Thymus (tissue), 11 donors: ENCODE measurements at regions not wholly inside any gene's neighbourhood (a gene's known extent, or its start where the extent isn't known, plus 50 kb on each side); places are given as distances from the start of the nearest gene placed in this dataset.

Source experiments
- DNase-seq, 9 donors: peaks; one replicate each; pipeline ENCODE4 v3.0.0-alpha.2; 2013; ENCODE audit warnings: low spot score in 9 of 9, low read depth in 6 of 9, missing footprints in 1 of 9
- H3K27ac ChIP-seq, 2 donors: one replicate each; pipeline ENCODE4 v1.5.1; 2013; ENCODE audit warnings: control low read depth in 1 of 2, low read depth in 1 of 2, low read length in 1 of 2, mild to moderate bottlenecking in 1 of 2, moderate library complexity in 1 of 2
- H3K27me3 ChIP-seq, 2 donors: one replicate each; pipeline ENCODE4 v1.5.1; 2013; ENCODE audit warnings: low read length in 1 of 2; ENCODE audit not compliant: control insufficient read depth in 2 of 2, insufficient read depth in 1 of 2
- H3K36me3 ChIP-seq, 2 donors: one replicate each; pipeline ENCODE4 v1.5.1; 2013; ENCODE audit warnings: low read length in 1 of 2, mild to moderate bottlenecking in 1 of 2, moderate library complexity in 1 of 2; ENCODE audit not compliant: control insufficient read depth in 2 of 2, insufficient read depth in 2 of 2
- H3K4me1 ChIP-seq, 2 donors: one replicate each; pipeline ENCODE4 v1.5.1; 2013; ENCODE audit warnings: low read length in 2 of 2; ENCODE audit not compliant: control insufficient read depth in 2 of 2, insufficient read depth in 2 of 2
- H3K4me3 ChIP-seq, 2 donors: one replicate each; pipeline ENCODE4 v1.5.1; 2013; ENCODE audit warnings: low read length in 2 of 2, control low read depth in 1 of 2, mild to moderate bottlenecking in 1 of 2
- H3K9me3 ChIP-seq, 2 donors: one replicate each; pipeline ENCODE4 v1.5.1; 2013; ENCODE audit warnings: low read length in 1 of 2, mild to moderate bottlenecking in 1 of 2; ENCODE audit not compliant: control insufficient read depth in 2 of 2, insufficient read depth in 1 of 2
- WGBS: extraction: QIAGEN DNeasy Blood & Tissue Kit; methylation state at CpG from one replicate; pipeline ENCODE4 v1.1.7; 2013; 5-methylcytosine and 5-hydroxymethylcytosine counted together
- donor health status: healthy.

- Histone ChIP-seq H3K36me3 (no peaks in the 10 kb centered on the region), H3K4me3 (no peak overlapping the region), H3K27ac (no peak overlapping the region), H3K4me1 (no peaks in the 10 kb centered on the region), H3K9me3 (no peaks in the 10 kb centered on the region), H3K27me3 (no peaks in the 10 kb centered on the region)
- DNase-seq: no peak
- WGBS: 96% methylated on average over 1 of the region's 1 CpG
These were observed 590.4 kb downstream of the PLPP3 start for GRCh38 chr1:55988963-55989452.

DNA sequence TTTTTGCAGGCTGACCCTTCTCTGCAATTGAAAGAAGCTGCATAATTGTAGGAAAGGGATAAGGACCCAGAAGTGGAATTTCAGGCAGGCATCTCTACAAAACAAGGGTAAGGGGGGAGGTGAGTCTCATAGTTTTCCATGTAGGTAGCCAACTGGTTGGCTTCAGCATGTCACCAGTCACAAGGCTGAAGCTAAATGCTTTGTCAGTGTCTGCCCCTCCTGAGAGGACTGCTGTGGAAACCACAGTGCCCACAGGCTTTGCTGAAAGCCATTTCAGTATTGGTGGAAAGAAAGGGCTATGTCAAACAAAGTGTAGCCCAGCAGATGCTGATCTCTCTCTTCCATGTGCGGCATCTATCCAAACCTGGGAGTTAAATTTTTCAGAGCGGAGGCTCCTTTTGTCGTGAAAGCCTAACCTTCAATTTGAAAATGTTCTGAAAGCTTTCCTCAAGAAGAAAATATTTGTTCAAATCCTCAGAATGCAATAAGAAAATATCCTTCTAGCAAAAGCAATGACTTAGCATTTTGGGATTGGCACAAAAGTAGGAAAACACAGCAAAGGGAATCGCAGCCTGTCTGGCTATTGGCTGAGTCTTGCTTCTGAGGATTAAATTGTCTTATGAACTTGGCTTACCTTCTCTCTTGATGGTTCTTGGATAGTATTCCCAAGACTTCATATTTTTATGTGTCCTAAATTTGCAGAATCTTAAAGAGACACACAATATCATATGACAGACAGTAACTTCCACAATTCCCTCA, 591.7 kb downstream of the PLPP3 start:
- no peaks in the 10 kb centered on the region for H3K27me3 ChIP-seq
- H3K36me3 ChIP-seq: no peaks in the 10 kb centered on the region
- DNase-seq: no peak
- H3K4me3 ChIP-seq: no peak overlapping the region
- 81% methylated on average over 4 of the region's 4 CpGs for WGBS
- no peaks in the 10 kb centered on the region for H3K4me1 ChIP-seq
- no peak overlapping the region for H3K27ac ChIP-seq
- H3K9me3 ChIP-seq: no peaks in the 10 kb centered on the region

DNA sequence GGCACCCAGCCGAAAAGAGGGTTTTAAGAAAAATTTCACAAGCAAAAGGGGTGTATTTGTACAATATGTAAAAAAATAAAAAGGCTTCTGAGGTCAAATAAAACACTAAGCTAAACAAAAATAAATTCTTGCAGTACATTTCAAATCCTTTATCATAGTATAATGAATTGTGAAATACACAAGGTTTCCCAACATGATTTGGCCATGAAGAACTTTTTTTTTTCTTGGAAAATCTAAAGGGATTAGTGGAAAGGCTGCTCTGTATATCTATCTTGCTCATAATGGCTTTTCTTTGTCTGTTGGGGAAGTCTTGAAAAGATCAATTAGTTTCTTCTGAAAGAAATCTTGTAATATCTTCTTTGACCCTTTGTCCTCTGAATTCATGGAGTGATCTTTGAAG, 593.4 kb downstream of the PLPP3 start:
- Histone ChIP-seq H3K36me3 (no peaks in the 10 kb centered on the region), H3K4me1 (no peaks in the 10 kb centered on the region), H3K27ac (no peak overlapping the region), H3K27me3 (no peaks in the 10 kb centered on the region), H3K4me3 (no peak overlapping the region), H3K9me3 (no peaks in the 10 kb centered on the region)
- WGBS: 98% methylated on average over 1 of the region's 1 CpG
- DNase-seq: no peak

GRCh38 chr1:55981010-55981650, 598.2 kb downstream of the PLPP3 start:
- Histone ChIP-seq H3K9me3 (no peaks in the 10 kb centered on the region), H3K4me3 (no peak overlapping the region), H3K27ac (no peak overlapping the region), H3K27me3 (no peaks in the 10 kb centered on the region), H3K4me1 (no peaks in the 10 kb centered on the region), H3K36me3 (no peaks in the 10 kb centered on the region)
- DNase-seq: no peak
- WGBS: 93% methylated on average over 2 of the region's 2 CpGs

DNA sequence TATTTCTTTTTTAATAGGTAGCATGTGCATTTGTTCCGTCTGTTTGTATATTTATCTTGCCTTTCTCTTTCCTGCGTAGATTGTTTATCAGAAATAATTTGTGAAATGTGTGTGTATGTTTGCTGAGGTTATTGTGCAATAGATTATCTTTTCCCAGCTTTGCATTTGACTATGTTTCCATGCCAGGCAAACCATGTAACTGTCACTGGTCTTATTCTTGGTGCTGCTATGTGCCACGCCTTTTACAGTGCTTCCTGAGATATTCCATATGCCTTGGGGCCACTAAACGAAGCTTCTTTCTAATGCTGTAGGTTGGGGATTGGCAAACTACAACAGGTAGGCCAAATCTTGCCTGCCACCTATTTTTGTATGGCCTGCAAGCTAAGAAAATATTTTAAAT, 598.8 kb downstream of the PLPP3 start:
- no peak overlapping the region for H3K4me3 ChIP-seq
- H3K36me3 ChIP-seq: no peaks in the 10 kb centered on the region
- WGBS: 89% methylated on average over 4 of the region's 4 CpGs
- DNase-seq: no peak
- H3K9me3 ChIP-seq: no peaks in the 10 kb centered on the region
- no peaks in the 10 kb centered on the region for H3K4me1 ChIP-seq
- no peak overlapping the region for H3K27ac ChIP-seq
- no peaks in the 10 kb centered on the region for H3K27me3 ChIP-seq

DNA sequence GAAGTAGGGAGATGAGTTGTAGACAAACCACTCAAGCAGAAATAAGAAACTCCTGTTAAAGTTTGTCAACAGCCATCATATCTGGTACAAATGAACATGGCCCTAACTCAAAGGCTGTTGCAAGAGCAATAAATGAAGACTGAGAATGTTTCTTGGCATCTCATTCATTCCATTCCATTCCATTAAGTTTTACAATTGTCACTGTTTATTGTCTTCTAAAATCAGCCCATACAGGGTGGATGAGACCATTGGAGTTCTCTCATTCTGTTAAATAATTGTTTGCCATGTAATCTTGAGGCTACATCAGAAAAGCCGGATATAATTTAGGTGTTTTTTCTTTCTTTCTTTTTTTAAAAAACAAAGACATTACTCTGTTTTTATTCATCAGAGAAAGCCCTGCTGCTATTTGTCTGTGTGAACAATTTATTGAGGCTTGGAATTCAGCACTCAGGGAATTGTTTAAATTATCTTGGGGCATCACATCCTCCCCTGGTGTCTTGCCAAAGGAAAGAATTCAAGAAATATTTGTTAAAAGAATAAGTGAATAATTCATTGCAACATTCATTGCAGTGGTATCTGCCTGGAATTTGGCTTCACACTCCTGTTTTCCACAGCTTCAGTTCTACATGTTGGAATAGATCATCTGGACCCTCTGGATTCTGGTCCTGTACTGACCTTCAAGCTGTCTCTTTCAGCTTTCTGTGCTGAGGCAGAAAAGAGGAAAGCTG, 604.5 kb downstream of the PLPP3 start:
- no peak for DNase-seq
- Histone ChIP-seq H3K27ac (no peak overlapping the region), H3K27me3 (no peaks in the 10 kb centered on the region), H3K4me3 (no peak overlapping the region), H3K36me3 (no peaks in the 10 kb centered on the region), H3K4me1 (no peaks in the 10 kb centered on the region), H3K9me3 (no peaks in the 10 kb centered on the region)
- WGBS: 100% methylated on average over 1 of the region's 1 CpG

DNA sequence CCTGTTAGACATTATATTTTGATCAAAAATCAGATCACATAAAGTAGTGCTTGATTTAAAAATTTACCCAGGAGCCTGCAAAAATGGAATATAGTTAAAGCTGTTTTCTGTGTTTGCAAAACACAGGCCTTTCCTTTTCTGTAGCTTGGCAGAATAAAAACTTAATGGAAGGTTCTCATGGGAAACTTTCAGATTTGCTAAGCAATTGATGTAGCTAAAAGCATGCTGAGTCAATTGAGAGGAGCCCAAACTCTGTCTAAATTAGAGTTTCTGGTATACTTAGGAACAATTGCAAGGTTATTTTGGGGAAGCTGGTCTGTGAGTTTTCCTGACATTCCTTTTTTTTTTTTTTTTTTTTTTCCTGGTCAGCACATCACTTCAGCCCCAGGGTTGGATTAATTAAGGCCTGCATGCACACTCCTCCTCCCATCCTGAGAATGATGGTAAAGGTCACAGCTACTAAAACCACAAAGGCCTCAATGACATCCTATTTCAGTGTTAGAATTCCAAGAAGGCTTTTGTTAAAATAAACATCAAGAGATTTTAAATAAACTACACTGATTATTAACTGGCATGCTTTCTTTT, 608.7 kb downstream of the PLPP3 start:
- Histone ChIP-seq H3K9me3 (no peaks in the 10 kb centered on the region), H3K4me1 (no peaks in the 10 kb centered on the region), H3K4me3 (no peak overlapping the region), H3K36me3 (no peaks in the 10 kb centered on the region), H3K27ac (no peak overlapping the region), H3K27me3 (no peaks in the 10 kb centered on the region)
- DNase-seq: no peak

DNA sequence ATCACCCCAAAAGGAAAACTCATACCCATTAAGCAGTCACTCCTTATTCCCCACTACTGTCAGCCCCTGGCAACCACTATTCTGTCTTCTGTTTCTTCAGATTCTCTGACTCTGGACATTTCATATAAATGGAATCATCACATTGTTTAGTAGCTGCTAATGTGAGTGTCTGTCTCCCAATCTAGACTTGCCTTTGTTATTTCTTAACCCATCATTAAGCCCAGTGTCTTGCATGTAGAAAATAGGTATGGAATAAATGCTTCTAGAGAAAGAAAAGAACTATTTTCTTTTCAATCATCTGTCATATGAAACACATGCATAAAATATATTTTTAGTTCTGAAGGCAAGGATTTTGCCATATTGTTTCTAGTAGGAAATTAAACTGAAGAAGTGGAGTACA, 610.0 kb downstream of the PLPP3 start:
- Histone ChIP-seq H3K4me1 (no peaks in the 10 kb centered on the region), H3K4me3 (no peak overlapping the region), H3K27me3 (no peaks in the 10 kb centered on the region), H3K9me3 (no peaks in the 10 kb centered on the region), H3K27ac (no peak overlapping the region), H3K36me3 (no peaks in the 10 kb centered on the region)
- no peak for DNase-seq

DNA sequence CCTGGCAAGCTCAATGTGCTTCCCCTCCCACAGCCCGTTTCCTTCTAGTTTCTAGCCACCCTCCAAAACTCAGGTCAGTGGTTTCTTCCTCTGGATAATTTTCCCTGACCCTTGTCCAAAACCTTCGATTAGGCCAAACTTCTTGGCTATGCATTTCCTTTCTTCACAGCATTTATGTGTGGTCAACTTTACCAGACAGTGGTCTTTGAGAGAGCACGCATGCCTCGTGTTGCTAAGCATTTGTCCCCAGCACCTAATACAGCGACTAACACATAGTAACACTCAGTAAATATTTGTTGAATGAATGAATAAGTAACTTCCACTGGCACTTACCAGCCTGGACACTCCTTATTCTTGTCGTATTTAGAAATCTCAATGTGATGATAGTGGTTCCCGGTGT, 610.7 kb downstream of the PLPP3 start:
- 88% methylated on average over 7 of the region's 7 CpGs for WGBS
- no peak for DNase-seq
- no peaks in the 10 kb centered on the region for H3K4me1 ChIP-seq

More for the DNA sequence above, 610.7 kb downstream of the PLPP3 start:
- no peaks in the 10 kb centered on the region for H3K27me3 ChIP-seq
- no peak overlapping the region for H3K27ac ChIP-seq
- no peak overlapping the region for H3K4me3 ChIP-seq
- no peaks in the 10 kb centered on the region for H3K36me3 ChIP-seq
- no peaks in the 10 kb centered on the region for H3K9me3 ChIP-seq
